ENCODE measurements at regions not wholly inside any gene's neighbourhood (a gene's known extent, or its start where the extent isn't known, plus 50 kb on each side); places are given as distances from the start of the nearest gene placed in this dataset.

DNA sequence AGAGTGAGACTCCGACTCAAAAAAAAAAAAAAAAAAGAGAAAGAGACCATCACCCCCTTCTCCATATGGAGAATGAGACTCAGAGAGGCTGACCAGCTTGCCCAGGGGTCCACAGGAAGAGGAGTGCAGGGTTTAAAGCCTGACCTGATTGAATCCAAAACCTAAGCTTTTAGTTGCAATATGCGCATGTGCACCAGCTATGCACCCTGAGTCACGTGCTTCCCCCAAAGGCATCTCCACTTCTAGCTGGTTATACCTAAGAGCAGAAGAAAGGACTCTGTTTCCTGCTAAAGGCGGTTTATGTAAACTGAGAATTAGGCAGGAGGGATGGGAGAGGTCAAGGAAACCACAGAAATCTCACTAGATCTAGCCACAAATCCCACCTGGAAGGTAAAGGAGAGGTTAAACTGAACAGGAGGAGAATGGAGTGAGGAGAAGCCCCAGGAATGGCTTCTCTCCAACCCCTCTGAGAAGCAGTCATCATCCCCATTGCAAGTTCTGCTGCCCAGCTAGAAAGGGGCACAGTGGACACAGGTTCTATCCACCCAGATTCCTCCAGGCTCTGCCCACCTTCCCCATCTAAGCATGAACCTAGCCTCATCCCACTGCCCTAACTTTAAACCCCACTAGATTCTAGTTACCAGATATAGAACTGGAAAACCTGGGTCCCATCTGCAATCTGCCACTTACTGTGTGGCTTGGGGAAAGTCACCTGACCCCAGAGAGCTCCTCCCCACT is 171.3 kb downstream of the ACTL7B start:
- no peaks in the 10 kb centered on the region for H3K27me3 Mint-ChIP-seq
- H3K27ac Mint-ChIP-seq = no peak overlapping the region
- H3K4me3 Mint-ChIP-seq = no peak overlapping the region
- no peaks in the 10 kb centered on the region for H3K4me1 Mint-ChIP-seq (ENCODE audit: low read depth)
- H3K9me3 Mint-ChIP-seq = peaks cover 6% of the 10 kb centered on the region
- H3K36me3 Mint-ChIP-seq (ENCODE audit: low read depth) = no peaks in the 10 kb centered on the region

- H3K4me1 Mint-ChIP-seq (ENCODE audit: low read depth) = no peaks in the 10 kb centered on the region
Measured at GRCh38 chr9:108683245-108683644, 172.5 kb downstream of the ACTL7B start.

GRCh38 chr9:108681851-108682590 is 173.8 kb downstream of the ACTL7B start:
- no peak overlapping the region for H3K27ac Mint-ChIP-seq
- H3K27me3 Mint-ChIP-seq = no peaks in the 10 kb centered on the region
- H3K4me3 Mint-ChIP-seq = no peak overlapping the region
- H3K4me1 Mint-ChIP-seq (ENCODE audit: low read depth) = no peaks in the 10 kb centered on the region
- H3K36me3 Mint-ChIP-seq (ENCODE audit: low read depth) = no peaks in the 10 kb centered on the region
- peaks cover 4% of the 10 kb centered on the region for H3K9me3 Mint-ChIP-seq

More at GRCh38 chr9:108683245-108683644, 172.5 kb downstream of the ACTL7B start:
- Mint-ChIP-seq H3K9me3 (peaks cover 10% of the 10 kb centered on the region), H3K27ac (no peak overlapping the region), H3K27me3 (no peaks in the 10 kb centered on the region), H3K36me3 (ENCODE audit: low read depth) (no peaks in the 10 kb centered on the region), H3K4me3 (no peak overlapping the region)

- Mint-ChIP-seq H3K36me3 (ENCODE audit: low read depth) (no peaks in the 10 kb centered on the region), H3K4me3 (no peak overlapping the region), H3K27ac (no peak overlapping the region), H3K9me3 (peaks cover 4% of the 10 kb centered on the region), H3K4me1 (ENCODE audit: low read depth) (no peaks in the 10 kb centered on the region), H3K27me3 (no peaks in the 10 kb centered on the region)
Measured at GRCh38 chr9:108680946-108681345, 174.8 kb downstream of the ACTL7B start.

DNA sequence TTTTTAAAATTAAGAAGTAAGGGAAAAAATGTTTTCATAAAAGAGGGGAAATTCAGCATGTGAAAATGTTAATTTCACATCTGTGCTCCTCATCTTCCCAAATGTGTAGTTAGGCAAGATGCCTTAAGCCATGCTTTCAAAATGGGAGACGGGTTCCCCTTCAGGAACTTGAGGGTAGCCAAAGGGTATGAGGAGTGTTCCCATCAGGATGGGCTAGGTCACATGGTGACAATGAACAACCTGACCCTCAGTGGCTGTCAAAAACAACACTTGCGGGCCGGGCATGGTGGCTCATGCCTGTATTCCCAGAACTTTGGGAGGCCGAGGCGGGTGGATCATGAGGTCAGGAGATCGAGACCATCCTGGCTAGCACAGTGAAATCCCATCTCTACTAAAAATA is 178.0 kb downstream of the ACTL7B start:
- H3K4me3 Mint-ChIP-seq = no peak overlapping the region
- H3K9me3 Mint-ChIP-seq = peaks cover 4% of the 10 kb centered on the region
- H3K4me1 Mint-ChIP-seq (ENCODE audit: low read depth) = no peaks in the 10 kb centered on the region
- H3K27me3 Mint-ChIP-seq = no peaks in the 10 kb centered on the region
- no peak overlapping the region for H3K27ac Mint-ChIP-seq
- H3K36me3 Mint-ChIP-seq (ENCODE audit: low read depth) = no peaks in the 10 kb centered on the region

DNA sequence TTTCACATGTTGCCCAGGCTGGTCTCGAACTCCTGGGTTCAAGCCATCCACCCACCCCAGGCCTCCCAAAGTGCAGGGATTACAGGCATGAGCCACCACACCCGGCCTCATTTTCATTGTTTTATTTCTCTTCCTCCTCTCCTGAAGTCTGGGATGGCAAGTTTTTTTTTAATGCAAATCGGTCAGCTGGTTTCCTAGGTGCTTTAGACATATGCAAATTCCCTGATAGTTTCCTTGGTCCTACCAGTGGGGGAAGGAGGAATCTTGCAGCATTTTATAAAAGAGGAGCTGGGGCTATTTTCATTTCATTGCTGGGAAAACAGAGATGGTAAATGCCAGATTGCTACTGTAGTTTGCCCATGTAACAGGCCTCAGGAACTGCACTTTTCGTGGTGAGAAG is 179.4 kb downstream of the ACTL7B start:
- Mint-ChIP-seq H3K36me3 (ENCODE audit: low read depth) (no peaks in the 10 kb centered on the region), H3K4me3 (no peak overlapping the region), H3K27ac (no peak overlapping the region), H3K27me3 (no peaks in the 10 kb centered on the region), H3K9me3 (peaks cover 4% of the 10 kb centered on the region), H3K4me1 (ENCODE audit: low read depth) (no peaks in the 10 kb centered on the region)

DNA sequence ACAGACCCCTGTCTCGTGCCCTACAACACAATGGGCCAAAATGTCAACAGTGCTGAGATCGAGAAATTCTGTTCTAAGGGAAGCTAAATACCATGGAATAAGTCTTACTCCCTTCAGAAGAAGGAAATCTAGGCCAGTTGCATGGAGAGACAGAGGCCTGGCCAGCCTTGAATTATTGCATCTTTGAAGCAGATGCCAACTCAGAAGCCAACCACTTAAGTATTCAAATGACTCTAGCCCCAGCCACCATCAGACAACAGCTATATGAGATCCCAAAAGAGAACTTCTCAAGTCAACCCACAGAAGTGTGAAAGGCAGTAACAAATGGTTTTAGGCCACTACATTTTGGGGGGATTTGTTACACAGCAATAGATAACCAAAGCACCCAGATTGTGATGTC is 180.1 kb downstream of the ACTL7B start:
- Mint-ChIP-seq H3K36me3 (ENCODE audit: low read depth) (no peaks in the 10 kb centered on the region), H3K27me3 (no peaks in the 10 kb centered on the region), H3K4me1 (ENCODE audit: low read depth) (no peaks in the 10 kb centered on the region), H3K9me3 (peaks cover 4% of the 10 kb centered on the region), H3K27ac (no peak overlapping the region), H3K4me3 (no peak overlapping the region)

- Mint-ChIP-seq H3K36me3 (ENCODE audit: low read depth) (no peaks in the 10 kb centered on the region), H3K4me1 (ENCODE audit: low read depth) (no peaks in the 10 kb centered on the region), H3K9me3 (peaks cover 4% of the 10 kb centered on the region), H3K27ac (no peak overlapping the region), H3K27me3 (no peaks in the 10 kb centered on the region), H3K4me3 (no peak overlapping the region)
Measured at GRCh38 chr9:108674766-108675530, 180.8 kb downstream of the ACTL7B start.

GRCh38 chr9:108673386-108673785 is 182.4 kb downstream of the ACTL7B start:
- Mint-ChIP-seq H3K27me3 (no peaks in the 10 kb centered on the region), H3K36me3 (ENCODE audit: low read depth) (no peaks in the 10 kb centered on the region), H3K9me3 (peaks cover 2% of the 10 kb centered on the region)

GRCh38 chr9:108672475-108673190 is 183.2 kb downstream of the ACTL7B start:
- no peak overlapping the region for H3K27ac Mint-ChIP-seq
- H3K4me3 Mint-ChIP-seq = no peak overlapping the region
- no peaks in the 10 kb centered on the region for H3K27me3 Mint-ChIP-seq
- no peaks in the 10 kb centered on the region for H3K9me3 Mint-ChIP-seq
- no peaks in the 10 kb centered on the region for H3K36me3 Mint-ChIP-seq (ENCODE audit: low read depth)
- no peaks in the 10 kb centered on the region for H3K4me1 Mint-ChIP-seq (ENCODE audit: low read depth)

More at GRCh38 chr9:108673386-108673785, 182.4 kb downstream of the ACTL7B start:
- no peaks in the 10 kb centered on the region for H3K4me1 Mint-ChIP-seq (ENCODE audit: low read depth)
- no peak overlapping the region for H3K27ac Mint-ChIP-seq
- H3K4me3 Mint-ChIP-seq = no peak overlapping the region

GRCh38 chr9:108671794-108672193 is 184.0 kb downstream of the ACTL7B start:
- Mint-ChIP-seq H3K36me3 (ENCODE audit: low read depth) (no peaks in the 10 kb centered on the region), H3K27me3 (no peaks in the 10 kb centered on the region), H3K27ac (no peak overlapping the region), H3K9me3 (no peaks in the 10 kb centered on the region), H3K4me3 (no peak overlapping the region), H3K4me1 (ENCODE audit: low read depth) (no peaks in the 10 kb centered on the region)

- Mint-ChIP-seq H3K27me3 (no peaks in the 10 kb centered on the region), H3K4me1 (ENCODE audit: low read depth) (no peaks in the 10 kb centered on the region), H3K4me3 (no peak overlapping the region), H3K27ac (no peak overlapping the region), H3K9me3 (no peaks in the 10 kb centered on the region), H3K36me3 (ENCODE audit: low read depth) (no peaks in the 10 kb centered on the region)
Measured at GRCh38 chr9:108671176-108671575, 184.6 kb downstream of the ACTL7B start.

DNA sequence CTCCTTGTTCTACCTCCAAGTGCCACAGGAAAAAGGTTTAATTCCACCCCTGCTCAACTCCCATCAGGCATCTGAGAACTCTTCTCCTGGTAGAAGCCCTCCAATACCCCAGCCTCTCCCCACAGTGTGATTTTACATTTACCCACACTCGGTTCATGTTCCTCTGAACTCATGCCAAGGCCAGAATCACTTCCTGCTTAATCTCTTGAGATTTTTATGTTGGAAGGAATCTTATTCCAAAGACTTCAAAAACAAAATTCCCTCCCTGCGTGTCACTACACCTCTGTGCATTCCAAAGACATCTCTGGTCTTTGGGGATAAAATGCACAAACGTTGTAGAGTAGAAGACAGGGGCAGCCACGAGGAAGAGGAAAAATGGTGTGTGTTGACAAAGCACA is 186.8 kb downstream of the ACTL7B start:
- H3K36me3 Mint-ChIP-seq (ENCODE audit: low read depth) = no peaks in the 10 kb centered on the region
- no peaks in the 10 kb centered on the region for H3K4me1 Mint-ChIP-seq (ENCODE audit: low read depth)
- H3K27me3 Mint-ChIP-seq = no peaks in the 10 kb centered on the region
- H3K9me3 Mint-ChIP-seq = no peaks in the 10 kb centered on the region
- H3K4me3 Mint-ChIP-seq = no peak overlapping the region
- no peak overlapping the region for H3K27ac Mint-ChIP-seq

GRCh38 chr9:108668191-108668937 is 187.4 kb downstream of the ACTL7B start:
- no peaks in the 10 kb centered on the region for H3K4me1 Mint-ChIP-seq (ENCODE audit: low read depth)
- H3K27me3 Mint-ChIP-seq = no peaks in the 10 kb centered on the region
- no peaks in the 10 kb centered on the region for H3K36me3 Mint-ChIP-seq (ENCODE audit: low read depth)
- H3K27ac Mint-ChIP-seq = no peak overlapping the region
- no peaks in the 10 kb centered on the region for H3K9me3 Mint-ChIP-seq
- H3K4me3 Mint-ChIP-seq = no peak overlapping the region

All from stimulated activated naive CD8-positive, alpha-beta T cell treated with anti-CD3 and anti-CD28 coated beads, Interleukin-15, Interleukin-2, amounts not matched to agents 100 ng/mL and 50 ng/mL, for 24 hours (primary cell).